Adrenal gland (tissue), 9 donors: ENCODE measurements at regions not wholly inside any gene's neighbourhood (a gene's known extent, or its start where the extent isn't known, plus 50 kb on each side); places are given as distances from the start of the nearest gene placed in this dataset.
"Not testable (repeated sequence)": the region's sequence is repeated elsewhere in the genome, so short reads cannot be mapped to it uniquely, and the experiment has no call there.

Source experiments
- DNase-seq, 7 donors: peaks; one replicate each; pipeline ENCODE4 v3.0.0-alpha.2; 2019 to 2020
- H3K27ac ChIP-seq, 5 donors: fragments of 200-600 bp; sonication (generic) in 4 of 5; 1 replicate in 3 of 5; 2 replicates in 2 of 5; pipeline versions ENCODE4 v1.5.1 to v1.8.0; 2016 to 2020; ENCODE audit warnings: mild to moderate bottlenecking in 1 of 5
- H3K27me3 ChIP-seq: fragments of 200-600 bp; 2 replicates; pipeline ENCODE4 v1.8.0; 2021
- H3K36me3 ChIP-seq, 2 donors: fragments of 200-600 bp; replicated peaks in 1 of 2; 1 replicate in 1 of 2; 2 replicates in 1 of 2; pipeline versions ENCODE4 v1.5.1 to v1.8.0; 2018 to 2022
- H3K4me1 ChIP-seq, 2 donors: fragments of 200-600 bp; replicated peaks in 1 of 2; 1 replicate in 1 of 2; 2 replicates in 1 of 2; pipeline versions ENCODE4 v1.5.1 to v1.8.0; 2018 to 2021
- H3K4me3 ChIP-seq, 4 donors: fragments of 200-600 bp; sonication (generic) in 3 of 4; one replicate each; pipeline ENCODE4 v1.5.1; 2016 to 2018
- H3K9me3 ChIP-seq, 3 donors: fragments of 200-600 bp; sonication (generic) in 1 of 3; replicated peaks in 1 of 3; 1 replicate in 2 of 3; 2 replicates in 1 of 3; pipeline versions ENCODE4 v1.5.1 to v1.8.0; 2016 to 2021
- POLR2A ChIP-seq, 2 donors: fragments of 450-650 bp; IDR thresholded peaks; one replicate each; pipeline ENCODE4 v1.6.1; 2017; ENCODE audit warnings: antibody characterized with exemption in 2 of 2, mild to moderate bottlenecking in 2 of 2, moderate library complexity in 1 of 2
- WGBS, 4 donors: extraction: QIAGEN DNeasy Blood & Tissue Kit in 2 of 4; methylation state at CpG; one replicate each; pipeline versions ENCODE4 v1.1.5 to v1.1.7; 2013 to 2017; 5-methylcytosine and 5-hydroxymethylcytosine counted together
- intact Hi-C, 2 donors: fragments of 100-400 bp; cut with DNase I; formaldehyde crosslinking; loops; one replicate each; pipeline versions ENCODE4 v1.14.1 to v1.15.0; 2022 to 2023
- TF ChIP-seq, protein P1 (sequence below), 6 experiments: fragments of 450-650 bp in 4 of 6; fragments of 200-600 bp in 2 of 6; sonication (generic) in 1 of 6; IDR thresholded peaks; 1 replicate in 5 of 6; 2 replicates in 1 of 6; pipeline versions ENCODE4 v1.5.1 to v1.8.0; 2016 to 2021; ENCODE audit warnings: antibody characterized with exemption in 6 of 6, mild to moderate bottlenecking in 2 of 6, moderate library complexity in 1 of 6
- donor health status: healthy with polysubstance abuse.
- donor health status: Bipolar disorder and iron deficiency.
- donor health status: DM: yes; HTN: yes; CAD: no.
- donor health status: DM: no; HTN: no; CAD: no.
- donor health status: DM: no; HTN: no; CAD: no.

DNA sequence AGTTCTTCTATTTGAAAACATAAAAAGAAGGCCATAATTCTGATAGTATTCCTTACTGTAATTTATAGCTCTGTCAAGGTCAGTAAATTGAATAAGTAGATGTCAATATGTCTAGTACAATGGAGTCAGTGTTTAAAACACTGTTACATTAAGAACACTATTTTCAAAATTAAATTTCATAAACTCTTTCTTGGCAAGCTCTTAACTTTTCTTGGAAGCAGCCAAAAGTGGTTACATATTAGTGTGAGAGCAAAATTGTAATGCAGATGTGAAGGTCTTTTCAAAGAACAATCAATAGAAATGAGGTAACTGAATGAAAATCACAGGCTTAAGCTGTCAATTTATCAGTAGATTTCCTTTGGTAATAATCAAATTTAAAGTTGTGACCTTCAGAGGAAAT lies 722.4 kb upstream of the NOVA1 start:
- intact Hi-C loops = no loop called here
- Histone ChIP-seq H3K27ac (no peak overlapping the region), H3K4me1 (no peaks in the 10 kb centered on the region), H3K9me3 (no peaks in the 10 kb centered on the region), H3K27me3 (no peaks in the 10 kb centered on the region), H3K36me3 (no peaks in the 10 kb centered on the region), H3K4me3 (no peak overlapping the region)
- DNase-seq = no peak
- TF ChIP-seq, protein P1, sequence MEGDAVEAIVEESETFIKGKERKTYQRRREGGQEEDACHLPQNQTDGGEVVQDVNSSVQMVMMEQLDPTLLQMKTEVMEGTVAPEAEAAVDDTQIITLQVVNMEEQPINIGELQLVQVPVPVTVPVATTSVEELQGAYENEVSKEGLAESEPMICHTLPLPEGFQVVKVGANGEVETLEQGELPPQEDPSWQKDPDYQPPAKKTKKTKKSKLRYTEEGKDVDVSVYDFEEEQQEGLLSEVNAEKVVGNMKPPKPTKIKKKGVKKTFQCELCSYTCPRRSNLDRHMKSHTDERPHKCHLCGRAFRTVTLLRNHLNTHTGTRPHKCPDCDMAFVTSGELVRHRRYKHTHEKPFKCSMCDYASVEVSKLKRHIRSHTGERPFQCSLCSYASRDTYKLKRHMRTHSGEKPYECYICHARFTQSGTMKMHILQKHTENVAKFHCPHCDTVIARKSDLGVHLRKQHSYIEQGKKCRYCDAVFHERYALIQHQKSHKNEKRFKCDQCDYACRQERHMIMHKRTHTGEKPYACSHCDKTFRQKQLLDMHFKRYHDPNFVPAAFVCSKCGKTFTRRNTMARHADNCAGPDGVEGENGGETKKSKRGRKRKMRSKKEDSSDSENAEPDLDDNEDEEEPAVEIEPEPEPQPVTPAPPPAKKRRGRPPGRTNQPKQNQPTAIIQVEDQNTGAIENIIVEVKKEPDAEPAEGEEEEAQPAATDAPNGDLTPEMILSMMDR (IDR thresholded peaks at IDR 0.05) = no peak
- TF ChIP-seq POLR2A (IDR thresholded peaks at IDR 0.05) = no peak

DNA sequence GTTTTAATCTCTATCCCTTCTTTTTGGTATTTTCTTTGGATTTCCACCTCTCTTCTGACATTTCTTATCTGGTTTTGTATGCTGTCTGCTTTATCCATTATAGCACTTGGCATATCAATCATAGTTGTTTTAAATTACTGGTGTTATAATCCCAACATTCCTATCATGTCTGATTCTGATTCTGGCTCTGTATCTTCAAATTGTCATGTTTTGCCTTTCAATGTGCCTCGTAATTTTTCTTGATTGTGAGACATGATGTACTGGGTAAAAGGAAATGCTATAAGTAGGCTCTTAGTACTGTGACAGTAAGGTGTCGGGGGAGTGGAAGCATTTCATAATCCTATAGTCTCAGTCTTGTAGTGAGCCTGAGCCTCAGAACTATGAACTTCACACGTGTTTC lies 729.3 kb upstream of the NOVA1 start:
- Histone ChIP-seq H3K4me3 (no peak overlapping the region), H3K9me3 (peaks cover 0 to 8% (median 0%) of the 10 kb centered on the region in 3 donors), H3K27me3 (no peaks in the 10 kb centered on the region), H3K4me1 (no peaks in the 10 kb centered on the region), H3K27ac (no peak overlapping the region), H3K36me3 (no peaks in the 10 kb centered on the region)
- DNase-seq = no peak
- WGBS, 4 donors = 54 to 69% (median 62%) methylated on average over 3 of the region's 3 CpGs
- no peak for TF ChIP-seq POLR2A (IDR thresholded peaks at IDR 0.05)
- TF ChIP-seq, protein P1 (IDR thresholded peaks at IDR 0.05) = no peak
- intact Hi-C loops = no loop called here

DNA sequence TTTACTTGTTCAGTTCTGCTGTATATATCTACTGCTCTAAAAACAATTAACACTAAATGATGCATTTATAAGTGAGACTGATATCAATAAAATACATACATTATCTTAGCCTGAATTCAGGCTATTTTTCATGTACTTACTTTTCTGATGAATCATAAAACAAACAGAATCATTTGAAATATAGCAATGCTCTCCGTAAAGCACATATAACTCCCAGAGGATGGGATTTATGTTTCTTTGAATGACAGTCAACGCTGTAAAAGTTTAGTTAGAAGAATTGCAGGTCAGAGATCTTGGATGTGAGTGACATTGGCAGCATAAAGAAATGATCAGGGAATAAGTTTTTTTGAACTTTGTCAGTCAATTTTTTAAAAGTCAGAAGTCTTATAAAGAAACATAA lies 740.2 kb upstream of the NOVA1 start:
- Histone ChIP-seq H3K4me3 (no peak overlapping the region), H3K4me1 (no peaks in the 10 kb centered on the region), H3K27me3 (no peaks in the 10 kb centered on the region), H3K9me3 (peaks cover 0 to 5% (median 0%) of the 10 kb centered on the region in 3 donors), H3K27ac (no peak overlapping the region), H3K36me3 (no peaks in the 10 kb centered on the region)
- WGBS, 4 donors = 54 to 64% (median 61%) methylated on average over 2 of the region's 2 CpGs
- TF ChIP-seq, protein P1 (IDR thresholded peaks at IDR 0.05) = no peak
- no peak for TF ChIP-seq POLR2A (IDR thresholded peaks at IDR 0.05)
- DNase-seq = no peak
- intact Hi-C loops = no loop called here

DNA sequence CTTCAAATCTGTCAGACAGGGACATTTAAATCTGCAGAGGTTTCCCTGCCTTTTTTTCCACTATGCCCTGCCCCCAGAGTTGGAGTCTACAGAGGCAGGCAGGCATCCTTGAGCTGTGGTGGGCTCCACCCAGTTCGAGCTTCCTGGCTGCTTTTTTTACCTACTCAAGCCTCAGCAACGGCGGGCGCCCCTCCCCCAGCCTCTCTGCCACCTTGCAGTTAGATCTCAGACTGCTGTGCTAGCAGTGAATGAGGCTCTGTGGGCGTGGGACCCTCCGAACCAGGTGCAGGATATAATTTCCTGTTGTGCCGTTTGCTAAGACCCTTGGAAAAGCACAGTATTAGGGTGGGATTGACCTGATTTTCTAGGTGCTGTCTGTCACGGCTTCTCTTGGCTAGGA lies 765.2 kb upstream of the NOVA1 start:
- WGBS, 4 donors = 68 to 81% (median 78%) methylated on average over 4 to 8 of the region's 8 CpGs
- H3K9me3 ChIP-seq, H3K4me3 ChIP-seq, H3K4me1 ChIP-seq, H3K36me3 ChIP-seq, intact Hi-C loops, DNase-seq, H3K27ac ChIP-seq, H3K27me3 ChIP-seq: not testable (repeated sequence)

DNA sequence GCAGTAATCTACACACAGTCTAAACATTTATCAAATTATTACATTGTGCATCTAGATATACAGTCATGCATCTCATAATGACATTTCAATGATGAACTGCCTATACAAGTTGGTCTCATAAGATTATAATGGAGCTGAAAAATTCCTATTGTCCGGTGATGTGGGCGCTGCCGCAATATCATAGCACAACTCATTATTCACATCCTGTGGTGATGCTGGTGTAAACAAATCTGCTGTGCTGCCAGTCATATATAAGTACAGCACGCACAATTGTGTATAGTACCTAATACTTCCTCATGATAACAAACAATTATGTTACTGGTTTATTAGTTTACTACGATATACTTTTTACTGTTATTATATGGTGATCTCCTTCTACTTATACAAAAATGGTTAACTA lies 768.8 kb upstream of the NOVA1 start:
- DNase-seq = no peak
- 91 to 93% (median 92%) methylated on average over 5 of the region's 5 CpGs for WGBS, 4 donors
- H3K27ac ChIP-seq = no peak overlapping the region
- H3K36me3 ChIP-seq = no peaks in the 10 kb centered on the region
- no peak for TF ChIP-seq POLR2A (IDR thresholded peaks at IDR 0.05)
- TF ChIP-seq, protein P1 (IDR thresholded peaks at IDR 0.05) = no peak
- H3K27me3 ChIP-seq = no peaks in the 10 kb centered on the region
- H3K4me3 ChIP-seq = no peak overlapping the region
- H3K4me1 ChIP-seq = no peaks in the 10 kb centered on the region
- intact Hi-C loops = no loop called here
- peaks cover 0 to 4% (median 0%) of the 10 kb centered on the region in 3 donors for H3K9me3 ChIP-seq
